GM12872 (cell line): ENCODE measurements at regions not wholly inside any gene's neighbourhood (a gene's known extent, or its start where the extent isn't known, plus 50 kb on each side); places are given as distances from the start of the nearest gene placed in this dataset.

ENCODE experiments used
- TF ChIP-seq, protein P1 (sequence below): IDR thresholded peaks from 3 replicates; pipeline ENCODE4 v1.5.1; 2011; ENCODE audit warnings: low read depth, mild to moderate bottlenecking, low read length, moderate library complexity; ENCODE audit not compliant: insufficient read depth

DNA sequence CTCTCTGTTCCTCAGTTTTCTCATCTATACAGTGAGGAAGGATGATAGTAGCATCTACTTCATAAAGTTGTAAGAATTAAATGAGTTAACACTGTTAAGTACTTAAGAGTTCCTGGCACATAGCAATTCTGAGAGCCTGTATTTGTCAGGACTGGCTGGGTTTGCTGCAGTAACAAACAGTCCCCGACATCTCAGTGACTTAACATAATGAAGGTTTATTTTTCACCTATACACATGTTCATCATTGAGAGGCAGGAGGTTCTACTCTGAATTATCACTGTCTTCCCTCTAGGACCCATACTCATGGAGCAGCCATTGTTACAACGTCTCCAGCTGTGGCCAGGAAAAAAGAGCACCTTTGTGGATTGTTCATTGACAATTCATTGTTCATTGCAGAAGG, 190.6 kb upstream of the PROK2 start:
- TF ChIP-seq, protein P1, sequence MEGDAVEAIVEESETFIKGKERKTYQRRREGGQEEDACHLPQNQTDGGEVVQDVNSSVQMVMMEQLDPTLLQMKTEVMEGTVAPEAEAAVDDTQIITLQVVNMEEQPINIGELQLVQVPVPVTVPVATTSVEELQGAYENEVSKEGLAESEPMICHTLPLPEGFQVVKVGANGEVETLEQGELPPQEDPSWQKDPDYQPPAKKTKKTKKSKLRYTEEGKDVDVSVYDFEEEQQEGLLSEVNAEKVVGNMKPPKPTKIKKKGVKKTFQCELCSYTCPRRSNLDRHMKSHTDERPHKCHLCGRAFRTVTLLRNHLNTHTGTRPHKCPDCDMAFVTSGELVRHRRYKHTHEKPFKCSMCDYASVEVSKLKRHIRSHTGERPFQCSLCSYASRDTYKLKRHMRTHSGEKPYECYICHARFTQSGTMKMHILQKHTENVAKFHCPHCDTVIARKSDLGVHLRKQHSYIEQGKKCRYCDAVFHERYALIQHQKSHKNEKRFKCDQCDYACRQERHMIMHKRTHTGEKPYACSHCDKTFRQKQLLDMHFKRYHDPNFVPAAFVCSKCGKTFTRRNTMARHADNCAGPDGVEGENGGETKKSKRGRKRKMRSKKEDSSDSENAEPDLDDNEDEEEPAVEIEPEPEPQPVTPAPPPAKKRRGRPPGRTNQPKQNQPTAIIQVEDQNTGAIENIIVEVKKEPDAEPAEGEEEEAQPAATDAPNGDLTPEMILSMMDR, result no peak

DNA sequence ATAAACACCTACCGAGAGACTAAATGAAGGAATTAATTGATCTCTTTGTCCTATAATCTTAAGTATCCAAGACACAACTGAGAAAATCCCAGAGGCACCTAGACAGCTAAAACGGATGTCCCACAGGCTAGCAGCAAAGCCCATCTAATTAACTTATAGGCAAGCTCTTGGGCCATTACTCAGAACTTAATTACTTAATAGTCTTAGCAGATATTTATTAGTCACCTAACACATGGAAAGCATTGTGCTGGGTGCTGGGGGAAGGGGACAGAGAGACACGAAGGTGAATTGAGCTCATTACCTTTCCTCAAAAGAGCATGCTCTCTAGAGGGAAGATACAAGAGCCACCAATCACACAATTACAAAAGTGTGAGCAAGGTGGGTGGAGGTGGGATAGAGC, 189.8 kb upstream of the PROK2 start:
- TF ChIP-seq, protein P1, result no peak

DNA sequence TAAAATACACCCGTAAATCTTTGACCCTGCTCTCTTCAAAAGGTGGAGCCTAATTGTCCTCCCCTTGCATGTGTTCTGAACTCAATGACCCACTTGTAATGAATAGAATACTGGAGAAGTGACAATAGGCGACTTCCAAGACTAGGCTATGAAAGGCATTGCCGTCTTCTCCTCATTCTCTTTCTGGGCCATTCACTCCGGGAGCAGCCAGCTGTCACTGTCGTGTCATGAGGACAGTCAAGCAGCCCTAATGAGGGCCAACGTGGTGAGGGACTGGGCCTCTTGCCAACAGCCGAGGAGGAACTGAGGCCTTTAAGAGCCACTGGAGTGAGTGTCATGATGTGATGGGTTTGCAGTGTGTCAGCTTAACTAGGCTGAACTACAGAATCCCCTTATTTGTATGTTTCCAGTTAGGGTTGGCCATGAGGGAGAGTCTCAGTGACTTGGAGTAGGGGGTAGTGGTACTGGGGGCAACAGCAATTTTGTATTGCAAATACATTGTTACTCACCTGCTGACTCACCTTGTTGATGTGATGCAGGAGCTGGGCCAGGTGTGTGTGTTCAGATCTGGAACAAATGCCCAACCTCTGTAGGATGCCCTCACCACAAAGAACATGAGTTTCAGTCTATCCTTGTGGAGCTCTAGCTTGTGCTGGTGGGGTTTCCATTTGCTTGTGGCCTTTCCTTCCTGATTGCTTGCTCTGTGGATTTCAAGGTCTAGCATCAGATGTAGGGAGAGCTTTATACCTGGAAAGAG, 188.5 kb upstream of the PROK2 start:
- TF ChIP-seq, protein P1, result no peak

DNA sequence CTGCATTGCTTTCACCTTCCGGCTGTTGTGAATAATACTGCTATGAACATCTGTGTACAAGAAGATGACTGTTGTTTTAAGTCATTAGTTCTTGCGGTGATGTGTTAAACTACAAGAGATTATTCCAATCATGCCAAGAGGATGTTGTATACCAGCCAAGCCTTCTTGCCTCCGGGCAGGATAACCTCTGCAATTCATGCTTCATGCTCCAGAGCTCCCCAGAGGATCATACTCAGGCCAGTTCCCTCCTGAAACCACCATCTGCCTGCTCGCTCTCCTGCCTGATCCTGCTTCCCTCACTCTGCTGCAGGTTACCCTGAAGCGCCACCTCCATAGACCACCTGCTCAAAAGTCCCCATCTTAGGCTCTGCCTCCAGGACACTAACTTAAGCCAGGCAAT, 187.1 kb upstream of the PROK2 start:
- TF ChIP-seq, protein P1, result no peak

DNA sequence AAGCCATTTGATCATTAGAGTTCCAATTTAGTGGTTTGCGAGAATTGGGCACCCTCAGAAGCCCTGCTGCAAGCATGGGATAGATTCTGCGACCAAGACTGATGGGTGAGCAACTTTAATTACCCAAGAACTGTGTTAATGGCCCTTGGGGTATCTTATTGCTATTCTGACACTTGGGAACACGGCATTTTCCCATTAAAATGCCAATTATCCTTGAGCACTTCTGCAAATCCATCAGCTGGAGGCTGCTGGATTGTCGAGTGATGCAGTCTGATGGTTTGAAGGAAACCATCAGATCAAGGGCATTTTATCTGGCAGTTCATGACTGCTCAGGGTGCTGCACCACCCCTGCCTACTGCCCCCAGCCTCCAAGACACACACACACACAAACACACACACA, 183.6 kb upstream of the PROK2 start:
- TF ChIP-seq, protein P1, result no peak

DNA sequence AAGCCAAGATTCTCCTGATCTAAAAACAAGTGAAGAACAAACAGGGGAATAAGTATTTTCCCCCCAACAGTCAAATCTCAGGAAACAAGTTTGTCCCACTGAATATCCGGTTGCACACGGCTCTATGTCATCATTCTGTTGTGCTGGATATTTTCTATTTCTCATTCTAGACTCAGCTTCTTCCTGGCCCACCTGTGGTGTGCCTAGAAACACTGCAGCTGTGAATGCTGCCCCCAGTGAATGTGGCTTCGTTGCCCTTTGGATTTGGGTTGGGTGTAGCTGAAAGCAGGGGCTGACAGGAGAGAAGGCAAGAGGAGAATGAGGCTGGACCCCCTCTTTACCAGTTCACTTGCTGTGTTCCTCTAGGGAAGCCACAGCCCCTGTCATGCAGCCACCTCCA, 181.2 kb upstream of the PROK2 start:
- TF ChIP-seq, protein P1, result no peak

DNA sequence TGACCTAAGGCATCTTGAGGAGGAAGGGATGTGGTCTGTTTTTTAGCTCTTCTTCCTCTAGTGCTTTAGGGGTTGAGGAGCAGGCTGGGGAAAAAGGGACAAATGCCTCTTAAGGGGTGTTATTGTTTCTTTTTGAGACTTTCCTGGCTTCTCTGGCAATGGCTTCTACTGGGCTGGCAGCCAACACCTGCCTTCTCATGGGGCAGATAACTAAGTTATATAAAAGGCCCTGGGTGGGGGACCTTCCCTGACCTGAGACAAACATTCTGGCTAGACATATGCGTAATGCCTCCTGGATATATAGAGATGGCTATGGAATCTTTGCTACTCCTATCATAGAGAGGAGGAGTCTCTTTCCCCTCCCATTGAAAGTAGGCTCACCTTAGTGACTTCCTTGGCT, 179.2 kb upstream of the PROK2 start:
- TF ChIP-seq, protein P1, result no peak
